ENCODE measurements at regions not wholly inside any gene's neighbourhood (a gene's known extent, or its start where the extent isn't known, plus 50 kb on each side); places are given as distances from the start of the nearest gene placed in this dataset.

- no peak for DNase-seq
Observed at GRCh38 chr2:144847347-144848080, 327.6 kb upstream of the ZEB2 start.

- DNase-seq: peak; percentile 87
Observed at GRCh38 chr2:144836635-144837350, 316.9 kb upstream of the ZEB2 start.

- peak; percentile 85 for DNase-seq
Observed at GRCh38 chr2:144835634-144836350, 315.9 kb upstream of the ZEB2 start.

GRCh38 chr2:144834998-144835633 is 315.2 kb upstream of the ZEB2 start:
- DNase-seq: no peak

GRCh38 chr2:144834363-144834762 is 314.4 kb upstream of the ZEB2 start:
- no peak for DNase-seq

- DNase-seq: no peak
Observed at GRCh38 chr2:144833075-144833637, 313.2 kb upstream of the ZEB2 start.

GRCh38 chr2:144832048-144832447 is 312.1 kb upstream of the ZEB2 start:
- no peak for DNase-seq

- no peak for DNase-seq
Observed at GRCh38 chr2:144830543-144830942, 310.6 kb upstream of the ZEB2 start.

- DNase-seq: no peak
Observed at GRCh38 chr2:144827404-144827803, 307.5 kb upstream of the ZEB2 start.

- no peak for DNase-seq
Observed at GRCh38 chr2:144826105-144826504, 306.2 kb upstream of the ZEB2 start.

- no peak for DNase-seq
Observed at GRCh38 chr2:144825331-144826020, 305.6 kb upstream of the ZEB2 start.

GRCh38 chr2:144824306-144825080 is 304.6 kb upstream of the ZEB2 start:
- DNase-seq: no peak

GRCh38 chr2:144822966-144823365 is 303.0 kb upstream of the ZEB2 start:
- no peak for DNase-seq

- no peak for DNase-seq
Observed at GRCh38 chr2:144812288-144812687, 292.4 kb upstream of the ZEB2 start.

GRCh38 chr2:144801766-144802165 is 281.8 kb upstream of the ZEB2 start:
- DNase-seq: no peak

- no peak for DNase-seq
Observed at GRCh38 chr2:144801325-144801724, 281.4 kb upstream of the ZEB2 start.

GRCh38 chr2:144798989-144799388 is 279.1 kb upstream of the ZEB2 start:
- no peak for DNase-seq

GRCh38 chr2:144798034-144798433 is 278.1 kb upstream of the ZEB2 start:
- no peak for DNase-seq

- DNase-seq: no peak
Observed at GRCh38 chr2:144796936-144797335, 277.0 kb upstream of the ZEB2 start.

- no peak for DNase-seq
Observed at GRCh38 chr2:144796164-144796563, 276.2 kb upstream of the ZEB2 start.

GRCh38 chr2:144785253-144785652 is 265.3 kb upstream of the ZEB2 start:
- DNase-seq: no peak

- peak; percentile 42 for DNase-seq
Observed at GRCh38 chr2:144780983-144781382, 261.1 kb upstream of the ZEB2 start.

Data from DMS79 treated with DMSO at 0.1 percent for 48 hours (cell line).